ENCODE measurements at regions not wholly inside any gene's neighbourhood (a gene's known extent, or its start where the extent isn't known, plus 50 kb on each side); places are given as distances from the start of the nearest gene placed in this dataset.
A peak's percentile ranks its signal among the peaks of the same experiment; 100 is the strongest.

DNA sequence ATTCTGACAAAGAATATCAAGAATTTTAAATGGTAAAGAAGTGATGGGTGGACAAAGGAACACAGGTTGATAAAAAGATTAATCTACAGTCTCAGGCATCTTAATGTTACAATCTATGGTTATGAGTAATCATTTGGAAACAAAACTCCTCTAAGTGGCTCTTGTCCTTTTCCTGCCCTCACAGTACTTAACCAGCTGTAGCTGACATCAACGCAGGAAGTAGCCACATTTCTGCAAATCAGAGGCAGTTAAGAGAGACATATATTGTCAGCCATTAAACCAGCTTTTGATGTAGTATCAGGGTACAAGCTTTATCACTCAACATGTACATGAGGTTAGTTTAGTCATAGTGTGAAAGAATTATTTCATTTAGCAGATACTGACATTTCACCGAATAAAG is 244.6 kb downstream of the NR4A2 start:
- Histone ChIP-seq H3K4me3 (ENCODE audit: low read depth, low read length) (no peak overlapping the region), H3K27ac (ENCODE audit: insufficient read depth, low read length, poor library complexity, severe bottlenecking) (no peak overlapping the region), H3K9me3 (ENCODE audit: control insufficient read depth in 2 of 2, low read length in 2 of 2) (peaks cover 0 to 2% of the 10 kb centered on the region in 2 experiments), H3K4me1 (ENCODE audit: control insufficient read depth, insufficient read depth, low read length, poor library complexity, severe bottlenecking) (no peaks in the 10 kb centered on the region), H3K27me3 (ENCODE audit: control insufficient read depth, insufficient read depth, low read length) (no peaks in the 10 kb centered on the region), H3K36me3 (ENCODE audit: control insufficient read depth, insufficient read depth, low read length) (no peaks in the 10 kb centered on the region)
- Mint-ChIP-seq H3K4me1 (no peaks in the 10 kb centered on the region), H3K27me3 (peaks cover 5% of the 10 kb centered on the region), H3K36me3 (no peaks in the 10 kb centered on the region), H3K4me3 (no peak overlapping the region), H3K27ac (no peak overlapping the region), H3K9me3 (peaks cover 0 to 5% (median 0%) of the 10 kb centered on the region in 7 donors)
- ATAC-seq (ENCODE audit: low read depth in 2 of 2): no peak
- no peak for DNase-seq

DNA sequence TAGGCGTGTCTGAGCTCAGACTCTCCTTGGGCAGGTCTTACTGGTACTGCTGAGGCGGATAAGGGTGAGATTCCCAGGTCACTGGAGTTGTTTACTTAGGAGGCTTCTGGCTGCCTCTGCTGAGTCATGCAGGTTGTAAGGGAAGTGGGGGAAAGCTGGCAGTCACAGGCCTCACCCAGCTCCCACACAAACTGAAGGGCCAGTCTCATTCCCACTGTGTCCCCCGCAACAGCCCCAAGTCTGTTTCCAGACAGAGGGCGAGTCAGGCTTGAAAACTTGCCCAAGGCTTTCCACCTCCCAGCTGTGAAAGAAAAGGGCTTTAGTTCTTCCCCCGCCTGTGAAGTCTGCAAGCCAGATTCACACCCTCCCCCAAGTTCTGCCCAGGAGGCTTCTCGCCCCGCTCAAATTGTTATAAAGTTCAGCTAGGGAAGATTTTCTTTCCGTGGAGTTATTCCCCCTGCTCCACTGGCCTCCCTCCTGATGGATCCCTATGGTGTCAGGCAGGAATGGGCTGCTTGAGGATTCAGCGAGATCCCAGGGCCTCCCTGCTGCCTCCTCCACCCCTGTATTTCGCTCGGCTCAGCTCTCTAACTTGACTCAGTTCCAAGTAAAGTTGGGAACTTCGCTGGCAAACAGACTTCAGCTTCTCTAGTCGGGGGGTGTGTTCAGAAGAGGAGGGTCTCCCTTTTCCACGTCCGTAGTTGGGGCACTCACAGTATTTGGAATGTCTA is 248.6 kb downstream of the NR4A2 start:
- H3K27me3 ChIP-seq (ENCODE audit: control insufficient read depth, insufficient read depth, low read length): no peaks in the 10 kb centered on the region
- no peaks in the 10 kb centered on the region for H3K36me3 ChIP-seq (ENCODE audit: control insufficient read depth, insufficient read depth, low read length)
- Mint-ChIP-seq H3K4me3 (peak overlapping the region in 1 of 4 donors; percentile 40), H3K9me3 (peaks cover 0 to 15% (median 2%) of the 10 kb centered on the region in 7 donors), H3K36me3 (no peaks in the 10 kb centered on the region), H3K27me3 (peaks cover 5% of the 10 kb centered on the region), H3K27ac (no peak overlapping the region), H3K4me1 (no peaks in the 10 kb centered on the region)
- no peak overlapping the region for H3K4me3 ChIP-seq (ENCODE audit: low read depth, low read length)
- H3K4me1 ChIP-seq (ENCODE audit: control insufficient read depth, insufficient read depth, low read length, poor library complexity, severe bottlenecking): no peaks in the 10 kb centered on the region
- no peak overlapping the region for H3K27ac ChIP-seq (ENCODE audit: insufficient read depth, low read length, poor library complexity, severe bottlenecking)
- ATAC-seq (ENCODE audit: low read depth in 2 of 2): no peak
- peaks cover 0 to 2% of the 10 kb centered on the region in 2 experiments for H3K9me3 ChIP-seq (ENCODE audit: control insufficient read depth in 2 of 2, low read length in 2 of 2)
- no peak for DNase-seq

DNA sequence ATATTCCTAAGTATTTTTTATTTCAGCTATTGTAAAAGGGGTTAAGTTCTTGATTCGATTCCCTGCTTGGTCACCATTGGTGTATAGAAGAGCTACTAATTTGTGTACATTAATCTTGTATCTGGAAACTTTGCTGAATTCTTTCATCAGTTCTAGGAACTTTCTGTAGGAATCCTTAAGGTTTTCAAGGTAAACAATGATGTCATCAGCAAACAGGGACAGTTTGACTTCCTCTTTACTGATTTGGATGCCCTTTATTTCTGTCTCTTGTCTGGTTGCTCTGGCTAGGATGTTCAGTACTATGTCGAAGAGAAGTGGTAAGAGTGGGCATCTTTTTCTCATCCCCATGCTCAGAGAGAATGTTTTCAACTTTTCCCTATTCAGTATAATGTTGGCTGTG is 252.7 kb downstream of the NR4A2 start:
- H3K27ac Mint-ChIP-seq: peak overlapping the region in 1 of 3 donors; percentile 40
- no peaks in the 10 kb centered on the region for H3K4me1 ChIP-seq (ENCODE audit: control insufficient read depth, insufficient read depth, low read length, poor library complexity, severe bottlenecking)
- peaks cover 1% of the 10 kb centered on the region for H3K27me3 Mint-ChIP-seq
- no peaks in the 10 kb centered on the region for H3K4me1 Mint-ChIP-seq
- no peak for DNase-seq
- H3K4me3 Mint-ChIP-seq: no peak overlapping the region
- H3K4me3 ChIP-seq (ENCODE audit: low read depth, low read length): no peak overlapping the region
- ATAC-seq (ENCODE audit: low read depth in 2 of 2): no peak
- H3K9me3 Mint-ChIP-seq: peaks cover 0 to 15% (median 3%) of the 10 kb centered on the region in 7 donors
- no peaks in the 10 kb centered on the region for H3K36me3 ChIP-seq (ENCODE audit: control insufficient read depth, insufficient read depth, low read length)
- no peaks in the 10 kb centered on the region for H3K36me3 Mint-ChIP-seq
- no peaks in the 10 kb centered on the region for H3K27me3 ChIP-seq (ENCODE audit: control insufficient read depth, insufficient read depth, low read length)
- H3K9me3 ChIP-seq (ENCODE audit: control insufficient read depth in 2 of 2, low read length in 2 of 2): no peaks in the 10 kb centered on the region
- no peak overlapping the region for H3K27ac ChIP-seq (ENCODE audit: insufficient read depth, low read length, poor library complexity, severe bottlenecking)

DNA sequence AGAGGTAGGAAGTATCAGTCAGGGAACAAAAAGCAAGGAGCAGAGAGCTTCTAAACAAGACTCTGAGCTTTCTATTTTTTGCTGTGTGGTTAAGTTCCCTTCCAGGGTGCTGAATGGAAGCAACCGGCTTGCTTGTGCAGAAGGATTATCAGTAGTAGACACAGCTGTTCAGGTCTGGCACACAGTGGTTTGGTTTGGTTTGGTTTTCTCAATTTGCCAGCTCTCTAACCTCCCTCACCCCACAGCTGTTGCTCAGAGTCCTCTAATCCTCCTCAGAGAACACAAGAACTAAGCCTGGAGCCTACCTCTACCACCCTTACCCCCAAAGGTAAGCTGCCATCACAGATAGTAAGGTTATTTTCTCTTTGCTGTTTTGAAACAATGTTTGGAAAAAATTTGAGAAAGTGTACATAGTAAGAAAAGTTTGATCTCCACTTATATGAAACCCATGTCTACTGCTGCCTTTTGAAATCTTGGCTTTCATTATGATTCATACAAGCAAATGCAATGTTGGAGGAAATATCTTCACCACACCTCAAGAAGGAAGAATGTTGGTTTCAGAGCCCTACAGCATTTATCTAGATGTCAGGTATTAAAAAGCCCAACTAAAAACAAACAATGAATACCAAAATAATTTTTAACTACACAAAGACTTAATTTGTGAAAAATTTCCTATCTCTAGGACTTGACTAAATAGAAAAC is 255.3 kb downstream of the NR4A2 start:
- no peak for DNase-seq
- ATAC-seq (ENCODE audit: low read depth in 2 of 2): no peak
- H3K4me3 Mint-ChIP-seq: peak overlapping the region in 1 of 4 donors; percentile 12
- no peak overlapping the region for H3K27ac ChIP-seq (ENCODE audit: insufficient read depth, low read length, poor library complexity, severe bottlenecking)
- H3K4me3 ChIP-seq (ENCODE audit: low read depth, low read length): no peak overlapping the region
- no peaks in the 10 kb centered on the region for H3K4me1 Mint-ChIP-seq
- H3K27ac Mint-ChIP-seq: no peak overlapping the region
- no peaks in the 10 kb centered on the region for H3K4me1 ChIP-seq (ENCODE audit: control insufficient read depth, insufficient read depth, low read length, poor library complexity, severe bottlenecking)
- peaks cover 4% of the 10 kb centered on the region for H3K27me3 Mint-ChIP-seq
- no peaks in the 10 kb centered on the region for H3K27me3 ChIP-seq (ENCODE audit: control insufficient read depth, insufficient read depth, low read length)
- H3K36me3 ChIP-seq (ENCODE audit: control insufficient read depth, insufficient read depth, low read length): no peaks in the 10 kb centered on the region
- H3K36me3 Mint-ChIP-seq: no peaks in the 10 kb centered on the region
- H3K9me3 Mint-ChIP-seq: peaks cover 0 to 10% (median 2%) of the 10 kb centered on the region in 7 donors
- no peaks in the 10 kb centered on the region for H3K9me3 ChIP-seq (ENCODE audit: control insufficient read depth in 2 of 2, low read length in 2 of 2)

DNA sequence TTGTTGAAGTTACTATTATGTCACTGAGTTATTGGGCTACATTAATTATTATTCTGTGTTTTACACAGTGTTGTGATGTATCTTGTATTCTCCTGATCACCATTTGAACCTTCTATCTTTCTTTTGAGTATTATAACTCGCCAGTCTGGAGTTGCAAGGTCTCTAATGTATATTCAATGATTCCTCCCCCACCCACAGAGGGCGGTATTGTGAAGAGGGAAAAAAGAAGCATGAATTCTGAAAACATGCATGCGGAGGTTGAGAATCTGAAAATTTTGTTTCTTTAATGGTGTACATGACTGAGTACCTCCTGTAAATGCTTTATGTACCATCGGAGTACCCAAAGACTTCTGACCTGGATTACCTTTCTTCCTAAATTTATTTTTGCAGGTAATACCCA is 266.6 kb downstream of the NR4A2 start:
- Histone ChIP-seq H3K9me3 (ENCODE audit: control insufficient read depth in 2 of 2, low read length in 2 of 2) (no peaks in the 10 kb centered on the region), H3K36me3 (ENCODE audit: control insufficient read depth, insufficient read depth, low read length) (no peaks in the 10 kb centered on the region), H3K4me3 (ENCODE audit: low read depth, low read length) (no peak overlapping the region), H3K4me1 (ENCODE audit: control insufficient read depth, insufficient read depth, low read length, poor library complexity, severe bottlenecking) (no peaks in the 10 kb centered on the region), H3K27ac (ENCODE audit: insufficient read depth, low read length, poor library complexity, severe bottlenecking) (no peak overlapping the region), H3K27me3 (ENCODE audit: control insufficient read depth, insufficient read depth, low read length) (no peaks in the 10 kb centered on the region)
- ATAC-seq (ENCODE audit: low read depth in 2 of 2) (no peak), DNase-seq (peak in 1 of 3 donors; percentile 4)
- H3K9me3 Mint-ChIP-seq: peaks cover 0 to 2% (median 0%) of the 10 kb centered on the region in 7 donors
- no peak overlapping the region for H3K4me3 Mint-ChIP-seq
- no peaks in the 10 kb centered on the region for H3K4me1 Mint-ChIP-seq
- H3K36me3 Mint-ChIP-seq: no peaks in the 10 kb centered on the region
- H3K27ac Mint-ChIP-seq: no peak overlapping the region
- H3K27me3 Mint-ChIP-seq: no peaks in the 10 kb centered on the region

DNA sequence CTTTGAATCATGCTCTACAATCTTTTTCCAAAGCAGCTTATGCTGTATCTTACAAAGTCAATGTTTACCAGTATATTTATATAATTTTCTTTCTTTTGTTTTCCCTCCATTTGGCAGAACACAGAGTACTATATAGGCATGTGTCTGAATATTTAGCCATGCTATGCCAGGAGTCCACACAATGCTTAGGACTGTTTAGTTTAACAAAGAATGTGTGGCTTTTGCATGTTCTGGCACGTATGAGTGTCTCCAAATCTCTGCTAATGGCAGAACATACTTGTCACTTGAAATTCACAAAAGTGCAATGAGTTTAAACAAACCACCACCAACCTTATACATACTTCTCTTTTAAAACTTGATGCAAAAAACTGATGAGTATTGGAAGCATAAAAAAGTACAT is 268.0 kb downstream of the NR4A2 start:
- no peak overlapping the region for H3K4me3 Mint-ChIP-seq
- peaks cover 0 to 2% (median 0%) of the 10 kb centered on the region in 7 donors for H3K9me3 Mint-ChIP-seq
- DNase-seq: no peak

DNA sequence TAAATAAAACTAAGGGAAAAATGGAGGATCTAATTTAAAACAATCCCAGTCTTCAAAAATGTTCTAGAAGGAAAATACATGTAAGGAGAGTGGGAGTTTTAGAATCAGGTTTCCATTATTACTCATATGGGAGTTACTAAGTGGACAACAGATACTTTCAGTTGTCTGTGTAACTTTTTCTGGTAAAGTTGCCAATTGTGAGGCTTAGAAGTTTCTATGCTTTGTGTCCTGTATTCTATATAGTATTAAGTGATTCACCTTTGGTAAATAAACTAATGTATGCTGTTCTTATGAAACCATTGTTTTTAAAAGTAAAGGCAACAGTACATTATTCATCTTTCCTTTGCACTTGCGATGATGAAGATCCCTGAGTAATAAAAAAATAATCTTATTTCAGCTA is 274.9 kb downstream of the NR4A2 start:
- H3K36me3 Mint-ChIP-seq: no peaks in the 10 kb centered on the region
- ATAC-seq (ENCODE audit: low read depth in 2 of 2) (no peak), DNase-seq (no peak)
- Histone ChIP-seq H3K27ac (ENCODE audit: insufficient read depth, low read length, poor library complexity, severe bottlenecking) (no peak overlapping the region), H3K36me3 (ENCODE audit: control insufficient read depth, insufficient read depth, low read length) (no peaks in the 10 kb centered on the region), H3K4me3 (ENCODE audit: low read depth, low read length) (no peak overlapping the region), H3K4me1 (ENCODE audit: control insufficient read depth, insufficient read depth, low read length, poor library complexity, severe bottlenecking) (no peaks in the 10 kb centered on the region), H3K9me3 (ENCODE audit: control insufficient read depth in 2 of 2, low read length in 2 of 2) (no peaks in the 10 kb centered on the region), H3K27me3 (ENCODE audit: control insufficient read depth, insufficient read depth, low read length) (no peaks in the 10 kb centered on the region)
- no peak overlapping the region for H3K27ac Mint-ChIP-seq
- no peak overlapping the region for H3K4me3 Mint-ChIP-seq
- H3K27me3 Mint-ChIP-seq: peaks cover 4% of the 10 kb centered on the region
- peaks cover 0 to 3% (median 0%) of the 10 kb centered on the region in 7 donors for H3K9me3 Mint-ChIP-seq
- no peaks in the 10 kb centered on the region for H3K4me1 Mint-ChIP-seq

More for the DNA sequence above, 268.0 kb downstream of the NR4A2 start:
- no peak overlapping the region for H3K27ac Mint-ChIP-seq
- H3K4me1 Mint-ChIP-seq: no peaks in the 10 kb centered on the region
- Histone ChIP-seq H3K9me3 (ENCODE audit: control insufficient read depth in 2 of 2, low read length in 2 of 2) (no peaks in the 10 kb centered on the region), H3K36me3 (ENCODE audit: control insufficient read depth, insufficient read depth, low read length) (no peaks in the 10 kb centered on the region), H3K4me1 (ENCODE audit: control insufficient read depth, insufficient read depth, low read length, poor library complexity, severe bottlenecking) (no peaks in the 10 kb centered on the region), H3K27ac (ENCODE audit: insufficient read depth, low read length, poor library complexity, severe bottlenecking) (no peak overlapping the region), H3K27me3 (ENCODE audit: control insufficient read depth, insufficient read depth, low read length) (no peaks in the 10 kb centered on the region), H3K4me3 (ENCODE audit: low read depth, low read length) (no peak overlapping the region)
- H3K27me3 Mint-ChIP-seq: no peaks in the 10 kb centered on the region
- ATAC-seq (ENCODE audit: low read depth in 2 of 2): no peak
- H3K36me3 Mint-ChIP-seq: no peaks in the 10 kb centered on the region

DNA sequence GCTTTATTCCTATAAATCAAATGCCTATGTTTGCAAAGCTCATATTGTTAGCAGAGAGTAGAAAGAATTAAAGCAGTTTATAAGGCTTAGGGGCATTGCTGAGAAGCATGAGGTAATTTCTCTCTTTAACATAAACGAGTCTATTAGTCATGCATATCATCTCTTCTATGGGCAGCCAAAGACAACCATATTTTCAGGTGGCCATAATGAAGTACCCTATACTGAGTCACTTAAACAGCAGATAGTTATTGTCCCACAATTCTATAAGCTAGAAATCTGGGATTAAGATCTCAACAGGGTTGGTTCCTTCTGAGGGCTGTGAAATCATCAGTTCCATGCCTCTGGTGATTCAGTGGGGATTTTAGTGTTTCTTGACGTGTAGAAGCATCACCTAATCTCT is 277.5 kb downstream of the NR4A2 start:
- peaks cover 0 to 3% (median 0%) of the 10 kb centered on the region in 7 donors for H3K9me3 Mint-ChIP-seq
- H3K27ac ChIP-seq (ENCODE audit: insufficient read depth, low read length, poor library complexity, severe bottlenecking): no peak overlapping the region
- no peak for ATAC-seq (ENCODE audit: low read depth in 2 of 2)

More for the DNA sequence above, 277.5 kb downstream of the NR4A2 start:
- Histone ChIP-seq H3K27me3 (ENCODE audit: control insufficient read depth, insufficient read depth, low read length) (no peaks in the 10 kb centered on the region), H3K9me3 (ENCODE audit: control insufficient read depth in 2 of 2, low read length in 2 of 2) (no peaks in the 10 kb centered on the region), H3K36me3 (ENCODE audit: control insufficient read depth, insufficient read depth, low read length) (no peaks in the 10 kb centered on the region), H3K4me1 (ENCODE audit: control insufficient read depth, insufficient read depth, low read length, poor library complexity, severe bottlenecking) (no peaks in the 10 kb centered on the region), H3K4me3 (ENCODE audit: low read depth, low read length) (no peak overlapping the region)
- H3K36me3 Mint-ChIP-seq: no peaks in the 10 kb centered on the region
- no peak for DNase-seq
- no peak overlapping the region for H3K4me3 Mint-ChIP-seq
- H3K4me1 Mint-ChIP-seq: no peaks in the 10 kb centered on the region
- H3K27ac Mint-ChIP-seq: no peak overlapping the region
- H3K27me3 Mint-ChIP-seq: peaks cover 4% of the 10 kb centered on the region

All from CD4-positive, CD25-positive, alpha-beta regulatory T cell (primary cell).